ENCODE measurements at regions not wholly inside any gene's neighbourhood (a gene's known extent, or its start where the extent isn't known, plus 50 kb on each side); places are given as distances from the start of the nearest gene placed in this dataset.

DNA sequence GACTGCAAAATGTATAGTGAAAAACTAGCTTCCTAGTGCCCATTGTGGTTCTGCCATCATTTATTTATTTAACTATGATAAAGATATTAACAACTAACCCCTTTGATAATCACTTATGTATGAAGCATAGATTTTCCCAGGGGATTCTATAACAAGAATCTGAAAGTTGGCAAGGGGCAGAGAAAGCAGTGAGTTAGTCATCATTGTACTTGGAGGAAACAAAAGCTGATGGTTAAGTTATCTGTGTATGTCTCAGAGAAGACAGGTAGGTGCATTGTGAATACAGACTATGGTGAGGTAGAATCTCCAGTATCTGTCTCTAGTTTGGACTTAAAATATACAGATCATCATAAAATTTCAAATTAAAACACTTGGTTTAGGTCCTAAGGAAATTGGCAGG lies 2159.1 kb upstream of the CELF4 start:
- TF ChIP-seq, protein P1, sequence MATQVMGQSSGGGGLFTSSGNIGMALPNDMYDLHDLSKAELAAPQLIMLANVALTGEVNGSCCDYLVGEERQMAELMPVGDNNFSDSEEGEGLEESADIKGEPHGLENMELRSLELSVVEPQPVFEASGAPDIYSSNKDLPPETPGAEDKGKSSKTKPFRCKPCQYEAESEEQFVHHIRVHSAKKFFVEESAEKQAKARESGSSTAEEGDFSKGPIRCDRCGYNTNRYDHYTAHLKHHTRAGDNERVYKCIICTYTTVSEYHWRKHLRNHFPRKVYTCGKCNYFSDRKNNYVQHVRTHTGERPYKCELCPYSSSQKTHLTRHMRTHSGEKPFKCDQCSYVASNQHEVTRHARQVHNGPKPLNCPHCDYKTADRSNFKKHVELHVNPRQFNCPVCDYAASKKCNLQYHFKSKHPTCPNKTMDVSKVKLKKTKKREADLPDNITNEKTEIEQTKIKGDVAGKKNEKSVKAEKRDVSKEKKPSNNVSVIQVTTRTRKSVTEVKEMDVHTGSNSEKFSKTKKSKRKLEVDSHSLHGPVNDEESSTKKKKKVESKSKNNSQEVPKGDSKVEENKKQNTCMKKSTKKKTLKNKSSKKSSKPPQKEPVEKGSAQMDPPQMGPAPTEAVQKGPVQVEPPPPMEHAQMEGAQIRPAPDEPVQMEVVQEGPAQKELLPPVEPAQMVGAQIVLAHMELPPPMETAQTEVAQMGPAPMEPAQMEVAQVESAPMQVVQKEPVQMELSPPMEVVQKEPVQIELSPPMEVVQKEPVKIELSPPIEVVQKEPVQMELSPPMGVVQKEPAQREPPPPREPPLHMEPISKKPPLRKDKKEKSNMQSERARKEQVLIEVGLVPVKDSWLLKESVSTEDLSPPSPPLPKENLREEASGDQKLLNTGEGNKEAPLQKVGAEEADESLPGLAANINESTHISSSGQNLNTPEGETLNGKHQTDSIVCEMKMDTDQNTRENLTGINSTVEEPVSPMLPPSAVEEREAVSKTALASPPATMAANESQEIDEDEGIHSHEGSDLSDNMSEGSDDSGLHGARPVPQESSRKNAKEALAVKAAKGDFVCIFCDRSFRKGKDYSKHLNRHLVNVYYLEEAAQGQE (IDR thresholded peaks at IDR 0.05; ENCODE audit: insufficient read depth in 1 of 2, low read depth in 2 of 2, low read length in 2 of 2) = no peak
- TF ChIP-seq FOXP2 (optimal IDR thresholded peaks at IDR 0.05; ENCODE audit: borderline replicate concordance, extremely low read depth, extremely low read length, insufficient read depth) (no peak), TAF1 (IDR thresholded peaks at IDR 0.05; ENCODE audit: borderline replicate concordance, insufficient read depth, low read length) (no peak)

GRCh38 chr18:39721712-39722111 lies 2156.1 kb upstream of the CELF4 start:
- TF ChIP-seq POLR2AphosphoS5 (IDR thresholded peaks at IDR 0.05; ENCODE audit: low read depth, low read length) (no peak), TAF1 (IDR thresholded peaks at IDR 0.05; ENCODE audit: borderline replicate concordance, insufficient read depth, low read length) (no peak), SIN3A (IDR thresholded peaks at IDR 0.05; ENCODE audit: borderline replicate concordance, insufficient read depth, low read length) (no peak), FOXP2 (optimal IDR thresholded peaks at IDR 0.05; ENCODE audit: borderline replicate concordance, extremely low read depth, extremely low read length, insufficient read depth) (no peak)
- TF ChIP-seq, protein P1 (IDR thresholded peaks at IDR 0.05; ENCODE audit: insufficient read depth in 1 of 2, low read depth in 2 of 2, low read length in 2 of 2) = no peak

DNA sequence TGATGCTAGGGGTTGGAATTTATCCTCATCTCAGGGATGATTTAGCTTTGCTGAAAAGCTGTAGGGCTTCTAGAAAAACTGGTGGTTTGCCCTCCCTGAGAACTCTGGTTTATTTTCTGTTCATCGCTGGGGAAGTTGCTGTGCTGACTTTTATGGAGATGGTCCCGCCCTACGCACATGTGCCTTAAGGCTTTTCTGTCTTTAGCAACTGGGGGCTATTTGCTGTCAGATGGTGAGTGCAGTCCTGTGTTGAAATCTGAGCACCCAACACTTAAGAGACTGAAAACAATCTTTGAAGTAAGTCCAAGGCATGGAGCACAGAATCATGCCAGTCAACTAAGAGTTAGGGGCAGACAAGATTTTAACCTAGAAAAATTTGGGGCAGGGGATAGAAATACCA lies 2148.4 kb upstream of the CELF4 start:
- TF ChIP-seq TAF1 (IDR thresholded peaks at IDR 0.05; ENCODE audit: borderline replicate concordance, insufficient read depth, low read length) = no peak
- TF ChIP-seq FOXP2 (optimal IDR thresholded peaks at IDR 0.05; ENCODE audit: borderline replicate concordance, extremely low read depth, extremely low read length, insufficient read depth) = no peak
- TF ChIP-seq POLR2AphosphoS5 (IDR thresholded peaks at IDR 0.05; ENCODE audit: low read depth, low read length) = no peak
- TF ChIP-seq, protein P1 (IDR thresholded peaks at IDR 0.05; ENCODE audit: insufficient read depth in 1 of 2, low read depth in 2 of 2, low read length in 2 of 2) = no peak
- no peak for TF ChIP-seq SIN3A (IDR thresholded peaks at IDR 0.05; ENCODE audit: borderline replicate concordance, insufficient read depth, low read length)

DNA sequence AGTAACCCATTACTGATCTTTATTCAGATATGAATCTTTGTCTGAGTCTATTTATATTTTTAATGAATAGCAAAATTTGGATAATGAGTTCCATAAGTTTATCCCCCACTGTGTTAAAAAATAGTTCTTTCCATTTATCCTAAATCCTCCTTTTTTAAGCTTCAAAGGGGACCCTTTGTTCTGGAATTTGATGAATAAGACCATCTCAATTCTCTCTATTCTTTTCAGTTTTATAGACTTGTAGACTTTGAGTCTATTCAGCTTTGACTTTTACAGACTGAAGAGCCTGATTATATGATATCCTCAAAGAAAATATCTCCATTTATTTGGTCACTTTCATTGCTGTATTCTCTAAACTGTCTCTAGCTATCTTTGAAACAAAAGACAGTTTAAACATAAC lies 2146.1 kb upstream of the CELF4 start:
- no peak for TF ChIP-seq TAF1 (IDR thresholded peaks at IDR 0.05; ENCODE audit: borderline replicate concordance, insufficient read depth, low read length)

GRCh38 chr18:39705362-39705761 lies 2139.8 kb upstream of the CELF4 start:
- TF ChIP-seq, protein P1 (IDR thresholded peaks at IDR 0.05; ENCODE audit: insufficient read depth in 1 of 2, low read depth in 2 of 2, low read length in 2 of 2) = no peak
- TF ChIP-seq FOXP2 (optimal IDR thresholded peaks at IDR 0.05; ENCODE audit: borderline replicate concordance, extremely low read depth, extremely low read length, insufficient read depth) (no peak), SIN3A (IDR thresholded peaks at IDR 0.05; ENCODE audit: borderline replicate concordance, insufficient read depth, low read length) (no peak), POLR2AphosphoS5 (IDR thresholded peaks at IDR 0.05; ENCODE audit: low read depth, low read length) (no peak), TAF1 (IDR thresholded peaks at IDR 0.05; ENCODE audit: borderline replicate concordance, insufficient read depth, low read length) (no peak)

Measured in PFSK-1 (cell line).